ENCODE measurements at regions not wholly inside any gene's neighbourhood (a gene's known extent, or its start where the extent isn't known, plus 50 kb on each side); places are given as distances from the start of the nearest gene placed in this dataset.
"Not testable (repeated sequence)": the region's sequence is repeated elsewhere in the genome, so short reads cannot be mapped to it uniquely, and the experiment has no call there.

- H3K27ac Mint-ChIP-seq = no peak overlapping the region
- peaks cover 50% of the 10 kb centered on the region for H3K27me3 Mint-ChIP-seq
- H3K4me3 Mint-ChIP-seq = no peak overlapping the region
Measured at GRCh38 chr16:5228369-5228768, 130.8 kb upstream of the EEF2KMT start.

GRCh38 chr16:5225931-5226655 lies 128.5 kb upstream of the EEF2KMT start:
- Mint-ChIP-seq H3K4me1 (no peaks in the 10 kb centered on the region), H3K27ac (no peak overlapping the region), H3K36me3 (no peaks in the 10 kb centered on the region), H3K27me3 (peaks cover 40% of the 10 kb centered on the region), H3K4me3 (no peak overlapping the region), H3K9me3 (peaks cover 3% of the 10 kb centered on the region)
- ATAC-seq = no peak

More at GRCh38 chr16:5228369-5228768, 130.8 kb upstream of the EEF2KMT start:
- H3K4me1 Mint-ChIP-seq = no peaks in the 10 kb centered on the region
- peaks cover 7% of the 10 kb centered on the region for H3K9me3 Mint-ChIP-seq
- ATAC-seq = no peak
- no peaks in the 10 kb centered on the region for H3K36me3 Mint-ChIP-seq

- ATAC-seq = no peak
- Mint-ChIP-seq H3K36me3 (no peaks in the 10 kb centered on the region), H3K27me3 (peaks cover 32% of the 10 kb centered on the region), H3K9me3 (no peaks in the 10 kb centered on the region), H3K4me1 (no peaks in the 10 kb centered on the region), H3K27ac (no peak overlapping the region), H3K4me3 (no peak overlapping the region)
Measured at GRCh38 chr16:5222761-5223160, 125.2 kb upstream of the EEF2KMT start.

DNA sequence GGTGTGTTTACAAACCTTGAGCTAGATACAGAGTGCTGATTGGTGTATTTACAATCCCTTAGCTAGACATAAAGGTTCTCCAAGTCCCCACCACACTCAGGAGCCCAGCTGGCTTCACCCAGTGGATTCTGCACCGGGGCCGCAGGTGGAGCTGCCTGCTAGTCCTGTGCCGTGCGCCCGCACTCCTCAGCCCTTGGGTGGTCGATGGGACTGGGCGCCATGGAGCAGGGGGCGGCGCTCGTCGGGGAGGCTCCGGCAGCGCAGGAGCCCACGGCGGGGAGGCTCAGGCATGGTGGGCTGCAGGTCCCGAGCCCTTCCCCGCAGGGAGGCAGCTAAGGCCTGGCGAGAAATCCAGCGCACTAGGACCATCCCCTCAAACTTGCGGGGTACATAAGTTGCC lies 124.2 kb upstream of the EEF2KMT start:
- not testable (repeated sequence) for H3K9me3 Mint-ChIP-seq, H3K36me3 Mint-ChIP-seq, ATAC-seq, H3K27ac Mint-ChIP-seq, H3K4me1 Mint-ChIP-seq, H3K4me3 Mint-ChIP-seq
- H3K27me3 Mint-ChIP-seq = peaks cover 29% of the 10 kb centered on the region

DNA sequence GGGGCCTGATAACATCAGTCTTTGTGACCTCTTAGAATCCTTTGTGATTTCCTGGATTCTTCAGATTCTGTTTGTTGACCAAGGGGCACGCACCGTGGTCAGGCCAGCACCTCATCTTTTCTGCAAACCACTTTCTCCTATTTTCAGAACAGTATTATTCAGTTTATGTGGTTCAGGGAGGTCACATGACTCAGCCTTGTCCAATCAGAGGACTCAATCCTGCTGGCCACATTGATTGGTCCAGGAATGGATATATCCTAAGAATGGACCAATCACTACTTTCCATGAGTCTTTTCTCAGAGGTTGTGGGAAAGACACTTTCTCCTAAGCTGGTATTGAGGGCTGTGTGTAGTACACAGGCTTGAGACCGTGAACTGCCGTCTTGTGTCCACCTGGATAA lies 123.1 kb upstream of the EEF2KMT start:
- ATAC-seq = no peak
- peaks cover 25% of the 10 kb centered on the region for H3K27me3 Mint-ChIP-seq
- H3K36me3 Mint-ChIP-seq = no peaks in the 10 kb centered on the region
- no peak overlapping the region for H3K4me3 Mint-ChIP-seq
- H3K27ac Mint-ChIP-seq = no peak overlapping the region
- no peaks in the 10 kb centered on the region for H3K4me1 Mint-ChIP-seq
- H3K9me3 Mint-ChIP-seq = no peaks in the 10 kb centered on the region

- Mint-ChIP-seq H3K4me1 (no peaks in the 10 kb centered on the region), H3K4me3 (no peak overlapping the region), H3K27me3 (peaks cover 40% of the 10 kb centered on the region), H3K27ac (no peak overlapping the region), H3K9me3 (no peaks in the 10 kb centered on the region), H3K36me3 (no peaks in the 10 kb centered on the region)
- ATAC-seq = no peak
Measured at GRCh38 chr16:5216441-5217080, 119.0 kb upstream of the EEF2KMT start.

DNA sequence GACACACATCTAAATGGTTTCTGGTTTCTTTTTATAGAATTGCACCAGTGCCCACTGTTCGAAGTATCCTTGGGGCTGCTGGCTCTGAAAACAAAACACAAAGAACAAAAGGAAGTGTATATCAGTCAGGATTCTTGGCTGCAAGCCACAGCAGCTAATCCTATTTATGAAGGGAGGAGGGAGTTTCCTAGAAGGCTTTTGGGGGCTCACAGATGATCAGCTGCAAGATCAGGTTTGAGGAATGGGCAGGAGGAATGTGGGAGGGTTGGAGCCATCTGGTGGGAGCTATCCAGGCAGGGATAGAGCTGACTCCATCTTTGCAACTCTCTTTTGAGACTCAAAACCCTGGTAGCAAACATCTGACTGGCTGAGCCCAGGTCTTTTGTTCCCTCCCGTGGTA lies 118.3 kb upstream of the EEF2KMT start:
- Mint-ChIP-seq H3K36me3 (no peaks in the 10 kb centered on the region), H3K9me3 (no peaks in the 10 kb centered on the region), H3K27ac (no peak overlapping the region), H3K4me3 (no peak overlapping the region), H3K4me1 (no peaks in the 10 kb centered on the region), H3K27me3 (peaks cover 42% of the 10 kb centered on the region)
- no peak for ATAC-seq

DNA sequence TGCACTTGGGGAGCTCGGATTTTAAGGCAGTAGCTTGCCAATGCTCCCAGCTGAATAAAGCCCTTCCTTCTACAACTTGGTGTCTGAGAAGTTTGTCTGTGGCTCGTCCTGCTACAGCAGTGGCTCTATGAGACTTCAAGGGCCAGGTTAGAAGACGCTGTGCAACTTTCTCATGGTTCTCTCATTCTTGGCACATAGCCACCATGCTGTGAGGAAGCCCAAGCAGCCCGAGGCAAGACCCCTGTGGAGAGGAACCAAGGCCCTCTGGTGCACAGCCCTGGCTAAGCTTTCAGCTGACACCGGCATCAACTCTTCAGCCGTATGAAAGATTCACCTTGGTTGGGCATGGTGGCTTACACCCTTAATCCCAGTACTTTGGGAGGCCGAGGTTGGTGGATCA lies 116.9 kb upstream of the EEF2KMT start:
- ATAC-seq = no peak
- Mint-ChIP-seq H3K9me3 (no peaks in the 10 kb centered on the region), H3K27ac (no peak overlapping the region), H3K36me3 (no peaks in the 10 kb centered on the region), H3K4me3 (no peak overlapping the region), H3K27me3 (peaks cover 42% of the 10 kb centered on the region), H3K4me1 (no peaks in the 10 kb centered on the region)

DNA sequence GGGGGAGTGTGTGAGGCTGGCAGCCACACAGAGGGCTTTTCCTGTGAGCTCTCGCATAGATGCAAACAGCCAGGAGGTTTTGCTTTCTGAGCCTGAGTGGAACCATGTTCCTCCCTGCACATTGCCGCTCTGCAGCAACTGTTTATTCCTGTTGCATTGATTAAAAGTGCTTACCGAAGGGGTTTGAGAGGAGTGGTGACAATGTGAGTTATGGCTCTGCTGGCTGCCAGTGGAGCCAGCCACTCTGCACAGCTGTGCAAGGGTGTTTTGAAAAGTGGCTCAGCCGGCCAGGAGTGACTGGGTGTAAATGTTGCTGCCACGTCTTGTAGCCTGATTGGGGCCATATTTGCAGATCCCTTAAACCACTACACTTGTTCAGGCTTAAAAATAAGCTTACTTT lies 114.9 kb upstream of the EEF2KMT start:
- not testable (repeated sequence) for H3K9me3 Mint-ChIP-seq, H3K27ac Mint-ChIP-seq, H3K4me3 Mint-ChIP-seq, H3K36me3 Mint-ChIP-seq, H3K4me1 Mint-ChIP-seq, ATAC-seq
- peaks cover 29% of the 10 kb centered on the region for H3K27me3 Mint-ChIP-seq

- H3K27ac Mint-ChIP-seq, H3K4me3 Mint-ChIP-seq, H3K4me1 Mint-ChIP-seq, ATAC-seq, H3K36me3 Mint-ChIP-seq, H3K9me3 Mint-ChIP-seq: not testable (repeated sequence)
- H3K27me3 Mint-ChIP-seq = peaks cover 16% of the 10 kb centered on the region
Measured at GRCh38 chr16:5207862-5208498, 110.4 kb upstream of the EEF2KMT start.

DNA sequence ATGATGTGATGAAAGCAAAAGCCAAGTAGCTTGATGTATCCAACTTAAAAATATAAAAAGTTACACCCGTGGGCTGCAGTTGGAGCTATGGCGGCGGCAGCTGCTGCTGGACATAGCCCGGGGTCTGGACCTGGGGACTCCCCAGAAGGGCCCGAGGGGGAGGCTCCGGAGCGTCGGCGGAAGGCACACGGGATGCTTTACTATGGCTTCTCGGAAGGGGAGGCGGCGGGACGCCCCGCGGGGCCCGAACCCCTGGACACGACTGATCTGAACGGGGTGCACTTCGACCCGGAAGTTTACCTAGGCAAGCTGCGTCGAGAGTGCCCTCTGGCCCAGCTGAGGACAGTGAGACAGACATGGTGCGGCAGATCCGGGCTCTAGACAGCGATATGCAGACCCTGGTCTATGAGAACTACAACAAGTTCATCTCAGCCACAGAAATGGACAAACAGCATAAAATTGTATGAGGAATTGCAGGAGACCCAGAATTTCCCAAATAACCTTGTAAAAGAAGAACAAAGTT lies 109.5 kb upstream of the EEF2KMT start:
- Mint-ChIP-seq H3K36me3 (no peaks in the 10 kb centered on the region), H3K4me1 (no peaks in the 10 kb centered on the region), H3K4me3 (no peak overlapping the region), H3K9me3 (no peaks in the 10 kb centered on the region), H3K27me3 (peaks cover 7% of the 10 kb centered on the region), H3K27ac (no peak overlapping the region)
- no peak for ATAC-seq

GRCh38 chr16:5206331-5206990 lies 108.9 kb upstream of the EEF2KMT start:
- no peak for ATAC-seq
- H3K4me1 Mint-ChIP-seq = no peaks in the 10 kb centered on the region
- no peaks in the 10 kb centered on the region for H3K9me3 Mint-ChIP-seq
- H3K36me3 Mint-ChIP-seq = no peaks in the 10 kb centered on the region
- peaks cover under 1% of the 10 kb centered on the region for H3K27me3 Mint-ChIP-seq
- no peak overlapping the region for H3K4me3 Mint-ChIP-seq
- H3K27ac Mint-ChIP-seq = no peak overlapping the region

GRCh38 chr16:5205361-5206040 lies 107.9 kb upstream of the EEF2KMT start:
- ATAC-seq = no peak
- no peaks in the 10 kb centered on the region for H3K9me3 Mint-ChIP-seq
- H3K4me1 Mint-ChIP-seq = no peaks in the 10 kb centered on the region
- no peaks in the 10 kb centered on the region for H3K36me3 Mint-ChIP-seq
- no peak overlapping the region for H3K27ac Mint-ChIP-seq
- no peaks in the 10 kb centered on the region for H3K27me3 Mint-ChIP-seq
- no peak overlapping the region for H3K4me3 Mint-ChIP-seq

GRCh38 chr16:5203675-5204074 lies 106.1 kb upstream of the EEF2KMT start:
- not testable (repeated sequence) for H3K36me3 Mint-ChIP-seq, H3K4me3 Mint-ChIP-seq, ATAC-seq, H3K27me3 Mint-ChIP-seq, H3K4me1 Mint-ChIP-seq, H3K27ac Mint-ChIP-seq, H3K9me3 Mint-ChIP-seq

- H3K4me1 Mint-ChIP-seq = no peaks in the 10 kb centered on the region
Measured at GRCh38 chr16:5200123-5200522, 102.5 kb upstream of the EEF2KMT start.

More at GRCh38 chr16:5200123-5200522, 102.5 kb upstream of the EEF2KMT start:
- ATAC-seq = no peak
- no peaks in the 10 kb centered on the region for H3K36me3 Mint-ChIP-seq
- peaks cover 3% of the 10 kb centered on the region for H3K9me3 Mint-ChIP-seq
- H3K27me3 Mint-ChIP-seq = peaks cover 25% of the 10 kb centered on the region
- no peak overlapping the region for H3K4me3 Mint-ChIP-seq
- H3K27ac Mint-ChIP-seq = no peak overlapping the region
